ENCODE measurements at regions not wholly inside any gene's neighbourhood (a gene's known extent, or its start where the extent isn't known, plus 50 kb on each side); places are given as distances from the start of the nearest gene placed in this dataset. TPM values are rescaled to one million over a fixed set of nuclear protein-coding genes. Genes with fewer than 3 reads are reported as not detected.

DNA sequence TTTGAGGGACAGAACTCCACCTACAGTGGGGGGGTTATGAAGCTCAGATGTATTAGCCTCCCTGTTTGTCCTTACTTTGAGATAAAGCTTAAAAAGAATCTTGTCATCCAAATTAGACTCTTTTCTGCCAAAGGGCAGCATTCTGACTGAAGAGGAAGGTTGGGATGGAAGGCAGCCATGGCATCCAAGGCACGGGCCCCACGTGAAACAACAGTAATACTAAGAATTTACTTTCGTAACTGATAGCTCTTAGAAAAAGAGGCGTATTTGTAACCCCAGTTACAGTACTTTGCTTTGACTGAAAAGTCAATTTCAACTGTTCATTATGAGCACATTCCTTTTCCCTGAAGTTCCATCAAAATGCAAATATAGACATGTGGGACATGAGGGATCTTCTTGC is 168.5 kb downstream of the ARRDC3 start:
- WGBS, 2 donors: 70 to 90% methylated on average over 4 of the region's 4 CpGs
- H3K4me3 ChIP-seq: no peak overlapping the region
- DNase-seq (no peak), ATAC-seq (ENCODE audit: insufficient read depth, low FRiP score) (no peak)
- no peaks in the 10 kb centered on the region for H3K4me1 ChIP-seq (ENCODE audit: control insufficient read depth in 5 of 5, insufficient read depth in 5 of 5, low read length in 5 of 5)
- H3K9me3 ChIP-seq (ENCODE audit: control insufficient read depth in 4 of 4, insufficient read depth in 3 of 4, low read length in 3 of 4): no peaks in the 10 kb centered on the region
- no peak overlapping the region for H3K27ac ChIP-seq (ENCODE audit: low read depth in 1 of 2, low read length in 1 of 2)
- H3K27me3 ChIP-seq (ENCODE audit: control insufficient read depth in 3 of 3, insufficient read depth in 3 of 3, low read length in 2 of 3): no peaks in the 10 kb centered on the region
- no peaks in the 10 kb centered on the region for H3K36me3 ChIP-seq (ENCODE audit: control insufficient read depth in 4 of 4, insufficient read depth in 4 of 4, low read length in 4 of 4)
- no peak overlapping the region for H3K9ac ChIP-seq (ENCODE audit: insufficient read depth in 1 of 2, low read length in 2 of 2)
- TF ChIP-seq, protein P1, sequence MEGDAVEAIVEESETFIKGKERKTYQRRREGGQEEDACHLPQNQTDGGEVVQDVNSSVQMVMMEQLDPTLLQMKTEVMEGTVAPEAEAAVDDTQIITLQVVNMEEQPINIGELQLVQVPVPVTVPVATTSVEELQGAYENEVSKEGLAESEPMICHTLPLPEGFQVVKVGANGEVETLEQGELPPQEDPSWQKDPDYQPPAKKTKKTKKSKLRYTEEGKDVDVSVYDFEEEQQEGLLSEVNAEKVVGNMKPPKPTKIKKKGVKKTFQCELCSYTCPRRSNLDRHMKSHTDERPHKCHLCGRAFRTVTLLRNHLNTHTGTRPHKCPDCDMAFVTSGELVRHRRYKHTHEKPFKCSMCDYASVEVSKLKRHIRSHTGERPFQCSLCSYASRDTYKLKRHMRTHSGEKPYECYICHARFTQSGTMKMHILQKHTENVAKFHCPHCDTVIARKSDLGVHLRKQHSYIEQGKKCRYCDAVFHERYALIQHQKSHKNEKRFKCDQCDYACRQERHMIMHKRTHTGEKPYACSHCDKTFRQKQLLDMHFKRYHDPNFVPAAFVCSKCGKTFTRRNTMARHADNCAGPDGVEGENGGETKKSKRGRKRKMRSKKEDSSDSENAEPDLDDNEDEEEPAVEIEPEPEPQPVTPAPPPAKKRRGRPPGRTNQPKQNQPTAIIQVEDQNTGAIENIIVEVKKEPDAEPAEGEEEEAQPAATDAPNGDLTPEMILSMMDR (IDR thresholded peaks at IDR 0.05; ENCODE audit: control extremely low read depth, extremely low read depth): no peak

Small RNA genes in the stretch of these regions (small RNA-seq; reads per million reads assigned to genes)
- not detected for gene RF00017 (ENCODE audit: low replicate concordance)
- not detected for gene RNU4-90P (ENCODE audit: low replicate concordance)
